ENCODE measurements at regions not wholly inside any gene's neighbourhood (a gene's known extent, or its start where the extent isn't known, plus 50 kb on each side); places are given as distances from the start of the nearest gene placed in this dataset.
"Not testable (repeated sequence)": the region's sequence is repeated elsewhere in the genome, so short reads cannot be mapped to it uniquely, and the experiment has no call there.

- Histone ChIP-seq H3K4me3 (replicated peaks in 1 of 3; ENCODE audit: low read depth in 2 of 3, low read length in 3 of 3) (peak overlapping the region in 1 of 3 experiments; percentile 57), H3K4me1 (ENCODE audit: control insufficient read depth in 1 of 2, insufficient read depth in 2 of 2, low read length in 2 of 2) (peaks cover 21 to 23% of the 10 kb centered on the region in 2 donors), H3K4me2 (replicated peaks; ENCODE audit: extremely low read depth, low read length, poor library complexity, severe bottlenecking) (peak overlapping the region; percentile 59), H3K27me3 (ENCODE audit: control insufficient read depth in 2 of 2, insufficient read depth in 2 of 2, low read length in 2 of 2) (no peaks in the 10 kb centered on the region), H3K9ac (ENCODE audit: insufficient read depth, low read length, poor library complexity, severe bottlenecking) (peak overlapping the region; percentile 32), H3K36me3 (replicated peaks in 1 of 2; ENCODE audit: control insufficient read depth in 1 of 2, insufficient read depth in 2 of 2, low read length in 2 of 2) (no peaks in the 10 kb centered on the region), H3K9me3 (replicated peaks in 1 of 2; ENCODE audit: control insufficient read depth in 1 of 2, insufficient read depth in 1 of 2, low read length in 2 of 2) (no peaks in the 10 kb centered on the region), H2AFZ (ENCODE audit: insufficient read depth, low read depth, low read length, poor library complexity, severe bottlenecking) (peak overlapping the region; percentile 57), H3K27ac (ENCODE audit: low read depth in 1 of 2, low read length in 2 of 2) (no peak overlapping the region), H4K20me1 (ENCODE audit: insufficient read depth, low read length) (no peaks in the 10 kb centered on the region), H3K79me2 (ENCODE audit: insufficient read depth, low read length) (no peaks in the 10 kb centered on the region)
- Mint-ChIP-seq H3K9me3 (peaks cover 0 to 6% (median 0%) of the 10 kb centered on the region in 7 donors), H3K4me3 (no peak overlapping the region), H3K36me3 (no peaks in the 10 kb centered on the region), H3K4me1 (peaks cover 25% of the 10 kb centered on the region), H3K27ac (peak overlapping the region in 2 of 7 donors; percentile 12 to 69), H3K27me3 (ENCODE audit: low read depth in 3 of 3) (peaks cover 0 to 5% (median 4%) of the 10 kb centered on the region in 3 donors)
- TF ChIP-seq, protein P1, sequence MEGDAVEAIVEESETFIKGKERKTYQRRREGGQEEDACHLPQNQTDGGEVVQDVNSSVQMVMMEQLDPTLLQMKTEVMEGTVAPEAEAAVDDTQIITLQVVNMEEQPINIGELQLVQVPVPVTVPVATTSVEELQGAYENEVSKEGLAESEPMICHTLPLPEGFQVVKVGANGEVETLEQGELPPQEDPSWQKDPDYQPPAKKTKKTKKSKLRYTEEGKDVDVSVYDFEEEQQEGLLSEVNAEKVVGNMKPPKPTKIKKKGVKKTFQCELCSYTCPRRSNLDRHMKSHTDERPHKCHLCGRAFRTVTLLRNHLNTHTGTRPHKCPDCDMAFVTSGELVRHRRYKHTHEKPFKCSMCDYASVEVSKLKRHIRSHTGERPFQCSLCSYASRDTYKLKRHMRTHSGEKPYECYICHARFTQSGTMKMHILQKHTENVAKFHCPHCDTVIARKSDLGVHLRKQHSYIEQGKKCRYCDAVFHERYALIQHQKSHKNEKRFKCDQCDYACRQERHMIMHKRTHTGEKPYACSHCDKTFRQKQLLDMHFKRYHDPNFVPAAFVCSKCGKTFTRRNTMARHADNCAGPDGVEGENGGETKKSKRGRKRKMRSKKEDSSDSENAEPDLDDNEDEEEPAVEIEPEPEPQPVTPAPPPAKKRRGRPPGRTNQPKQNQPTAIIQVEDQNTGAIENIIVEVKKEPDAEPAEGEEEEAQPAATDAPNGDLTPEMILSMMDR (IDR thresholded peaks at IDR 0.05) = no peak
- intact Hi-C loops (cut with micrococcal nuclease) = no loop called here
- DNase-seq = no peak
- WGBS (ENCODE audit: insufficient coverage) = 6% methylated on average over 6 of the region's 9 CpGs
Observed at GRCh38 chr10:30705625-30706149, 76.1 kb upstream of the LYZL2 start.

DNA sequence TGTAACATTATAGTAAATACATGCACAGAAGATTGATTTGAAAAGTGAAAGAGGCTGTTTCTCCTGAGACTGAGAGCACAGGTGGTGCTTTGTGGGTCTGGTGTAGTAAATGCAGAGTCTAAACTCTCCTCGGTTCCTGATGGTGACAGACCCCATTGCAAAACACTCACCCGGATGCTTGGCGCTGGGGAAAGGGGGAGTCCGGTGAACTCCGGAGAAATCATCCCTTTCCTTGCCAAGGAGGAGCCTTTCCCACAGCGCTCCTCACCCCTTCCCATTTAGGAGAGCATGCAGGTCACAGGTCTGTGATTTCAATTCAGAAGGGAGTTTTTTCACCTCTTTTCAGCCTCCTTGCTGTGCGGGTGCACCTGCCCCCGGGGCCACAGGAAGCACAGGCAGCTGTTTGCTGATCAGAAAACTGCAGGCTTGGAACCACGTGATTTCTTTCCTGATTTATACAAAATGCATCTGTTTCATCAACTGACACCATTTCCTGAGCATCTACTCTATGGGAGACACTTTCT lies 75.6 kb upstream of the LYZL2 start:
- peak overlapping the region; percentile 57 for H2AFZ ChIP-seq (ENCODE audit: insufficient read depth, low read depth, low read length, poor library complexity, severe bottlenecking)
- Mint-ChIP-seq H3K9me3 (peaks cover 0 to 6% (median 0%) of the 10 kb centered on the region in 7 donors), H3K4me3 (peak overlapping the region; percentile 30 to 54)

GRCh38 chr10:30704601-30705100 lies 75.1 kb upstream of the LYZL2 start:
- 64% methylated on average over 8 of the region's 14 CpGs for WGBS (ENCODE audit: insufficient coverage)
- H3K27ac ChIP-seq (ENCODE audit: low read depth in 1 of 2, low read length in 2 of 2); DNase-seq; intact Hi-C loops (cut with micrococcal nuclease); H3K9me3 ChIP-seq (replicated peaks in 1 of 2; ENCODE audit: control insufficient read depth in 1 of 2, insufficient read depth in 1 of 2, low read length in 2 of 2); H4K20me1 ChIP-seq (ENCODE audit: insufficient read depth, low read length); H3K36me3 Mint-ChIP-seq; H3K36me3 ChIP-seq (replicated peaks in 1 of 2; ENCODE audit: control insufficient read depth in 1 of 2, insufficient read depth in 2 of 2, low read length in 2 of 2); H3K27me3 Mint-ChIP-seq (ENCODE audit: low read depth in 3 of 3); H3K79me2 ChIP-seq (ENCODE audit: insufficient read depth, low read length); H3K9me3 Mint-ChIP-seq; H3K27me3 ChIP-seq (ENCODE audit: control insufficient read depth in 2 of 2, insufficient read depth in 2 of 2, low read length in 2 of 2); H3K4me3 Mint-ChIP-seq; H3K4me2 ChIP-seq (replicated peaks; ENCODE audit: extremely low read depth, low read length, poor library complexity, severe bottlenecking): not testable (repeated sequence)
- Histone ChIP-seq H3K4me1 (ENCODE audit: control insufficient read depth in 1 of 2, insufficient read depth in 2 of 2, low read length in 2 of 2) (peaks cover 21 to 23% of the 10 kb centered on the region in 2 donors), H3K9ac (ENCODE audit: insufficient read depth, low read length, poor library complexity, severe bottlenecking) (peak overlapping the region; percentile 32), H3K4me3 (replicated peaks in 1 of 3; ENCODE audit: low read depth in 2 of 3, low read length in 3 of 3) (peak overlapping the region in 1 of 3 experiments; percentile 57), H2AFZ (ENCODE audit: insufficient read depth, low read depth, low read length, poor library complexity, severe bottlenecking) (peak overlapping the region; percentile 57)
- Mint-ChIP-seq H3K4me1 (peaks cover 25% of the 10 kb centered on the region), H3K27ac (peak overlapping the region in 1 of 7 donors; percentile 30)

More for the DNA sequence above, 75.6 kb upstream of the LYZL2 start:
- peaks cover 25% of the 10 kb centered on the region for H3K4me1 Mint-ChIP-seq
- H3K4me2 ChIP-seq (replicated peaks; ENCODE audit: extremely low read depth, low read length, poor library complexity, severe bottlenecking) = peak overlapping the region; percentile 59
- H3K4me1 ChIP-seq (ENCODE audit: control insufficient read depth in 1 of 2, insufficient read depth in 2 of 2, low read length in 2 of 2) = peaks cover 21 to 23% of the 10 kb centered on the region in 2 donors
- peaks cover 0 to 7% (median 3%) of the 10 kb centered on the region in 3 donors for H3K27me3 Mint-ChIP-seq (ENCODE audit: low read depth in 3 of 3)
- H3K36me3 Mint-ChIP-seq = no peaks in the 10 kb centered on the region
- no peaks in the 10 kb centered on the region for H3K36me3 ChIP-seq (replicated peaks in 1 of 2; ENCODE audit: control insufficient read depth in 1 of 2, insufficient read depth in 2 of 2, low read length in 2 of 2)
- intact Hi-C loops (cut with micrococcal nuclease) = no loop called here
- H4K20me1 ChIP-seq (ENCODE audit: insufficient read depth, low read length) = no peaks in the 10 kb centered on the region
- peak overlapping the region in 1 of 3 experiments; percentile 57 for H3K4me3 ChIP-seq (replicated peaks in 1 of 3; ENCODE audit: low read depth in 2 of 3, low read length in 3 of 3)
- peak overlapping the region in 2 of 7 donors; percentile 12 to 69 for H3K27ac Mint-ChIP-seq
- no peak for DNase-seq
- H3K27ac ChIP-seq (ENCODE audit: low read depth in 1 of 2, low read length in 2 of 2) = no peak overlapping the region
- WGBS (ENCODE audit: insufficient coverage) = 0% methylated on average over 3 of the region's 9 CpGs
- no peaks in the 10 kb centered on the region for H3K9me3 ChIP-seq (replicated peaks in 1 of 2; ENCODE audit: control insufficient read depth in 1 of 2, insufficient read depth in 1 of 2, low read length in 2 of 2)
- no peaks in the 10 kb centered on the region for H3K27me3 ChIP-seq (ENCODE audit: control insufficient read depth in 2 of 2, insufficient read depth in 2 of 2, low read length in 2 of 2)
- TF ChIP-seq, protein P1 (IDR thresholded peaks at IDR 0.05) = no peak
- H3K79me2 ChIP-seq (ENCODE audit: insufficient read depth, low read length) = no peaks in the 10 kb centered on the region
- H3K9ac ChIP-seq (ENCODE audit: insufficient read depth, low read length, poor library complexity, severe bottlenecking) = peak overlapping the region; percentile 32

All from CD14-positive monocyte (primary cell).